ENCODE measurements at regions not wholly inside any gene's neighbourhood (a gene's known extent, or its start where the extent isn't known, plus 50 kb on each side); places are given as distances from the start of the nearest gene placed in this dataset.

DNA sequence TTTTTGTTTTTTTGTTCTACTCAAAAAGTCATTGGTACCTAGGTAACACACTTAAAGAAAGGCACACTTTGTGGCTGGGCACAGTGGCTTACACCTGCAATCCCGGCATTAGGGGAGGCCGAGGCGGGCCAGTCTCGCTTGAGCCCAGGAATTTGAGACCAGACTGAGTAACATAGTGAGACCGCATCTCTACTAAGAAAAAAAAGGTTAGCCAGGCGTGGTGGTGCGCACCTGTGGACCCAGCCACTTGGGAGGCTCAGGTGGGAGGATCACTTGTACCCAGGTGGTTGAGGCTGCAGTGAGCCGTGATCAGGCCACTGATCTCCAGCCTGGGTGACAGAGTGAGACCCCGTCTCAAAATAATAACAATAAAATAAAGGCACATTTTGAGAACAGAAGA is 67.4 kb upstream of the BHLHE23 start:
- TF ChIP-seq EZH2 (IDR thresholded peaks at IDR 0.05; ENCODE audit: insufficient read depth, poor library complexity, severe bottlenecking) (no peak), EZH2phosphoT487 (IDR thresholded peaks at IDR 0.05; ENCODE audit: insufficient read depth, low read depth) (no peak)
